HepG2 (cell line): ENCODE measurements at regions not wholly inside any gene's neighbourhood (a gene's known extent, or its start where the extent isn't known, plus 50 kb on each side); places are given as distances from the start of the nearest gene placed in this dataset.

Experiments
- ATAC-seq: fragments of 200-7000 bp; cut with Tn5 transposase; 3 replicates; pipeline ENCODE4 v1.9.1; 2020; ENCODE audit warnings: mild to moderate bottlenecking, moderate library complexity
- BruUV-seq: library from RNA; stranded (reverse); fragments of 400-500 nt; replicated peaks from 2 replicates; lab custom pipeline; 2021; lab: Mats Ljungman, UMichigan
- CTCF ChIA-PET: fragments of 300-600 bp; formaldehyde crosslinking; extraction: SDS; loops from one replicate; lab custom pipeline; 2021; ENCODE audit warnings: low total read pairs, inconsistent platforms, low intra/inter-chr PET ratio; lab: Yijun Ruan, JAX
- POLR2A ChIA-PET: fragments of 350-600 bp; sonication (Branson Sonifier 250); formaldehyde crosslinking; loops from one replicate; lab custom pipeline; 2020; ENCODE audit warnings: antibody characterized with exemption, inconsistent platforms; lab: Yijun Ruan, JAX
- DNase-seq: peaks from one replicate; pipeline ENCODE4 v3.0.0-alpha.2; 2015; ENCODE audit warnings: low spot score
- FAIRE-seq: peaks from 3 replicates; lab custom pipeline; 2011; peaks lifted over from hg19 to GRCh38; lab: Jason Lieb, UNC
- H2AFZ ChIP-seq: one replicate; pipeline ENCODE4 v1.6.1; 2011; ENCODE audit warnings: low read length, inconsistent platforms
- H3K27ac ChIP-seq: fragments of 300-600 bp; 3 replicates; pipeline ENCODE4 v1.8.0; 2011; ENCODE audit warnings: mixed run types, mild to moderate bottlenecking, mixed read lengths, low read length, inconsistent platforms; ENCODE audit not compliant: insufficient read depth; ENCODE audit errors: extremely low read length
- H3K27me3 ChIP-seq, 2 experiments: fragments of 200-600 bp in 1 of 2; 2 replicates in 1 of 2; 3 replicates in 1 of 2; pipeline versions ENCODE4 v1.6.0 to v1.8.0; 2011; ENCODE audit warnings: low read length in 2 of 2, mild to moderate bottlenecking in 2 of 2, moderate library complexity in 2 of 2, inconsistent platforms in 1 of 2; ENCODE audit not compliant: insufficient read depth in 2 of 2, control insufficient read depth in 1 of 2
- H3K36me3 ChIP-seq, 2 experiments: fragments of 200-600 bp in 1 of 2; replicated peaks in 1 of 2; 2 replicates in 1 of 2; 3 replicates in 1 of 2; pipeline versions ENCODE4 v1.5.1 to v1.8.0; 2011; ENCODE audit warnings: low read length in 2 of 2, inconsistent platforms in 1 of 2; ENCODE audit not compliant: insufficient read depth in 2 of 2, control insufficient read depth in 1 of 2
- H3K4me1 ChIP-seq: 2 replicates; pipeline ENCODE4 v1.5.1; 2012; ENCODE audit warnings: low read length, inconsistent platforms; ENCODE audit not compliant: insufficient read depth
- H3K4me2 ChIP-seq: 2 replicates; pipeline ENCODE4 v1.6.0; 2011; ENCODE audit warnings: low read depth, low read length, inconsistent platforms
- H3K4me3 ChIP-seq, 3 experiments: fragments of 200-600 bp in 1 of 3; sonication (generic), shearing (Covaris generic) in 1 of 3; replicated peaks in 1 of 3; 2 replicates each; pipeline ENCODE4 v1.5.1; 2011 to 2016; ENCODE audit warnings: low read length in 3 of 3, inconsistent platforms in 2 of 3, low read depth in 2 of 3, mild to moderate bottlenecking in 2 of 3, control low read depth in 1 of 3, mixed read lengths in 1 of 3; ENCODE audit not compliant: insufficient read depth in 1 of 3
- H3K79me2 ChIP-seq: one replicate; pipeline ENCODE4 v1.6.1; 2011; ENCODE audit warnings: low read length, inconsistent platforms; ENCODE audit not compliant: insufficient read depth
- H3K9ac ChIP-seq: 2 replicates; pipeline ENCODE4 v1.6.0; 2011; ENCODE audit warnings: mild to moderate bottlenecking, low read depth, low read length, inconsistent platforms; ENCODE audit not compliant: insufficient read depth
- H3K9me3 ChIP-seq: 2 replicates; pipeline ENCODE4 v1.5.1; 2012; ENCODE audit warnings: mild to moderate bottlenecking, low read length
- H4K20me1 ChIP-seq: 2 replicates; pipeline ENCODE4 v1.6.0; 2011; ENCODE audit warnings: inconsistent platforms, mild to moderate bottlenecking, low read length, moderate library complexity; ENCODE audit not compliant: insufficient read depth
- AKAP8 ChIP-seq: sonication (generic); formaldehyde crosslinking; IDR thresholded peaks from 2 replicates; pipeline ENCODE4 v1.5.1; 2020; ENCODE audit warnings: mild to moderate bottlenecking, missing genetic modification reagents
- KDM5B ChIP-seq: sonication (generic); formaldehyde crosslinking; IDR thresholded peaks from 2 replicates; pipeline ENCODE4 v1.4.0; 2020; ENCODE audit warnings: missing genetic modification reagents, mild to moderate bottlenecking, borderline replicate concordance
- PRMT3 ChIP-seq: sonication (generic); formaldehyde crosslinking; IDR thresholded peaks from 2 replicates; pipeline ENCODE4 v1.8.1; 2022; ENCODE audit warnings: low read depth, mild to moderate bottlenecking, moderate library complexity, missing genetic modification reagents, borderline replicate concordance
- ZNF263 ChIP-seq: sonication (generic); formaldehyde crosslinking; IDR thresholded peaks from 2 replicates; pipeline ENCODE4 v1.4.0; 2020; ENCODE audit warnings: missing genetic modification reagents
- ZNF264 ChIP-seq: sonication (generic); formaldehyde crosslinking; IDR thresholded peaks from 2 replicates; pipeline ENCODE4 v1.4.0; 2020; ENCODE audit warnings: missing genetic modification reagents
- ZNF3 ChIP-seq: IDR thresholded peaks from 2 replicates; pipeline ENCODE4 v1.7.0; 2017; ENCODE audit warnings: inconsistent platforms
- ZNF652 ChIP-seq: IDR thresholded peaks from 2 replicates; pipeline ENCODE4 v1.6.1; 2016; ENCODE audit warnings: low read depth, borderline replicate concordance
- ZNF839 ChIP-seq: sonication (generic); formaldehyde crosslinking; IDR thresholded peaks from 2 replicates; pipeline ENCODE4 v1.4.0; 2020; ENCODE audit warnings: missing genetic modification reagents, mild to moderate bottlenecking, borderline replicate concordance
- ZSCAN22 ChIP-seq: sonication (generic); formaldehyde crosslinking; IDR thresholded peaks from 2 replicates; pipeline ENCODE4 v1.4.0; 2020; ENCODE audit warnings: mild to moderate bottlenecking, missing genetic modification reagents
- WGBS: methylation state at CpG from one replicate; pipeline ENCODE4 v1.1.6; 2017; ENCODE audit warnings: low lambda C conversion rate; 5-methylcytosine and 5-hydroxymethylcytosine counted together
- in situ Hi-C: cut with HindIII; loops from 2 replicates; pipeline ENCODE4 v1.10.0; 2017; ENCODE audit warnings: low pct_unique_long_range_greater_than_20kb; ENCODE audit not compliant: extremely low pct_ligation_motif_present
- intact Hi-C: fragments of 100-400 bp; cut with micrococcal nuclease; formaldehyde crosslinking; loops from one replicate; pipeline ENCODE4 v1.10.0; 2022; ENCODE audit not compliant: unreplicated experiment
- TF ChIP-seq, protein P1 (sequence below): sonication (generic); formaldehyde crosslinking; IDR thresholded peaks from 2 replicates; pipeline ENCODE4 v1.5.1; 2020; ENCODE audit warnings: missing genetic modification reagents, mild to moderate bottlenecking, borderline replicate concordance
- TF ChIP-seq, protein P2 (sequence below): sonication (generic); formaldehyde crosslinking; conservative IDR thresholded peaks from 2 replicates; pipeline ENCODE4 v1.4.0; 2020; ENCODE audit warnings: missing genetic modification reagents
- TF ChIP-seq, protein P3 (sequence below): sonication (generic); formaldehyde crosslinking; IDR thresholded peaks from 2 replicates; pipeline ENCODE4 v1.4.0; 2020; ENCODE audit warnings: missing genetic modification reagents, borderline replicate concordance

DNA sequence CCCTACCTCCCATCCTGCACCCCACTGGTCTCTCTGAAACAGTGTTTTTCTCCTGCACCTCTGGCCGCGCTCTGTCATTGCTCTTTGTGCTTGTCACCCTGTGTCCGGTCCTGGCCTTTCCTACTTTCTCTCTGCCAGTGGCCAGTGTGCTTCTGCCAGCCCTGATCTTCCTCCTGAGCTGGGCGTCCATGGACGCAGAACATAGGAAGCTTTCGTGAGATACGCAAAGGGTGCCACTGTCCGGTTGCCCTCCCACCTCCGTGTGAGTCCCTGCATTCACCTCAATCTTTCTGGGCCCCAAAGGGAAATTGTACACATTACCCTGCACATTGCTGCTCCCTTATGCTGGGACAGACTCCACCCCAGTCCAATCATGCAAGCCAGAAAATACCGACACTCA is 105.7 kb upstream of the SOX1 start (continued):
- TF ChIP-seq, protein P1, sequence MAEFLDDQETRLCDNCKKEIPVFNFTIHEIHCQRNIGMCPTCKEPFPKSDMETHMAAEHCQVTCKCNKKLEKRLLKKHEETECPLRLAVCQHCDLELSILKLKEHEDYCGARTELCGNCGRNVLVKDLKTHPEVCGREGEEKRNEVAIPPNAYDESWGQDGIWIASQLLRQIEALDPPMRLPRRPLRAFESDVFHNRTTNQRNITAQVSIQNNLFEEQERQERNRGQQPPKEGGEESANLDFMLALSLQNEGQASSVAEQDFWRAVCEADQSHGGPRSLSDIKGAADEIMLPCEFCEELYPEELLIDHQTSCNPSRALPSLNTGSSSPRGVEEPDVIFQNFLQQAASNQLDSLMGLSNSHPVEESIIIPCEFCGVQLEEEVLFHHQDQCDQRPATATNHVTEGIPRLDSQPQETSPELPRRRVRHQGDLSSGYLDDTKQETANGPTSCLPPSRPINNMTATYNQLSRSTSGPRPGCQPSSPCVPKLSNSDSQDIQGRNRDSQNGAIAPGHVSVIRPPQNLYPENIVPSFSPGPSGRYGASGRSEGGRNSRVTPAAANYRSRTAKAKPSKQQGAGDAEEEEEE (CRISPR knock-in tag) = no peak
- no peak for TF ChIP-seq ZNF652 (CRISPR knock-in tag)
- no peak for TF ChIP-seq AKAP8

DNA sequence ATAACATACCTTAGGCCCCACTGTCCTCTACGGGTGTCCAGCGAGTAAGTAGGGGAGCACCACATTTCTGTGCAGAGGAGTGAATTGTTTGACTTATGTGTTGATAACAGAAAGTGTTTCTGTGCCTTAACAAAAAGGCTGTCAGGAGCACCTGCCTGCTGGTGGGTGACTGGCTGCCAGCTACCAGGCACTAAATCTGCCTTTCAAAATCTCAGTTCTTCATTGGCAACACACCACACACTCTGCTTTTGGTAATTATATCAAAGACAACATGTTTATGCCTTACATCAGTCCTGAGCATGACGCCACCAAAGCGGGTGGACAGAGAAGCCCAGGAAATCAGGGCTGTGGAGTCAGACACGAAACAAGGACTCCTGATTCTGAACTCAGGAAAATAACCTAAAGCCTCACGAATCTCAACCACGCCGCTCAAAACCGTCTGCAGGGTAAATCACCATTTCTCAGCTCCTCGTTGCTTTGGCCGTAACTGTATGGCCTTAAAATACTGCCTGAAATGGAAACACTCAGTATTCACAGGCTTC is 105.2 kb upstream of the SOX1 start:
- Histone ChIP-seq H3K36me3 (no peaks in the 10 kb centered on the region), H2AFZ (no peak overlapping the region), H3K4me3 (no peak overlapping the region), H3K27me3 (peaks cover 0 to 1% of the 10 kb centered on the region in 2 experiments; a peak in 2 of 5 replicates), H3K4me1 (no peaks in the 10 kb centered on the region), H3K79me2 (no peaks in the 10 kb centered on the region), H3K9me3 (no peaks in the 10 kb centered on the region), H4K20me1 (no peaks in the 10 kb centered on the region), H3K27ac (no peak overlapping the region), H3K4me2 (no peak overlapping the region), H3K9ac (no peak overlapping the region)
- CTCF ChIA-PET = no interaction called here
- no TSS peak for BruUV-seq
- POLR2A ChIA-PET = no interaction called here
- FAIRE-seq = no peak
- in situ Hi-C loops (no loop called here), intact Hi-C loops (no loop called here)
- no peak for ATAC-seq
- TF ChIP-seq PRMT3 (no peak), ZNF264 (CRISPR knock-in tag) (no peak), ZNF263 (no peak), ZNF3 (CRISPR knock-in tag) (no peak), ZSCAN22 (CRISPR knock-in tag) (no peak), KDM5B (no peak), ZNF839 (CRISPR knock-in tag) (no peak)
- TF ChIP-seq, protein P2, sequence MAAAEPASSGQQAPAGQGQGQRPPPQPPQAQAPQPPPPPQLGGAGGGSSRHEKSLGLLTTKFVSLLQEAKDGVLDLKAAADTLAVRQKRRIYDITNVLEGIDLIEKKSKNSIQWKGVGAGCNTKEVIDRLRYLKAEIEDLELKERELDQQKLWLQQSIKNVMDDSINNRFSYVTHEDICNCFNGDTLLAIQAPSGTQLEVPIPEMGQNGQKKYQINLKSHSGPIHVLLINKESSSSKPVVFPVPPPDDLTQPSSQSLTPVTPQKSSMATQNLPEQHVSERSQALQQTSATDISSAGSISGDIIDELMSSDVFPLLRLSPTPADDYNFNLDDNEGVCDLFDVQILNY (CRISPR knock-in tag) = no peak
- TF ChIP-seq, protein P3, sequence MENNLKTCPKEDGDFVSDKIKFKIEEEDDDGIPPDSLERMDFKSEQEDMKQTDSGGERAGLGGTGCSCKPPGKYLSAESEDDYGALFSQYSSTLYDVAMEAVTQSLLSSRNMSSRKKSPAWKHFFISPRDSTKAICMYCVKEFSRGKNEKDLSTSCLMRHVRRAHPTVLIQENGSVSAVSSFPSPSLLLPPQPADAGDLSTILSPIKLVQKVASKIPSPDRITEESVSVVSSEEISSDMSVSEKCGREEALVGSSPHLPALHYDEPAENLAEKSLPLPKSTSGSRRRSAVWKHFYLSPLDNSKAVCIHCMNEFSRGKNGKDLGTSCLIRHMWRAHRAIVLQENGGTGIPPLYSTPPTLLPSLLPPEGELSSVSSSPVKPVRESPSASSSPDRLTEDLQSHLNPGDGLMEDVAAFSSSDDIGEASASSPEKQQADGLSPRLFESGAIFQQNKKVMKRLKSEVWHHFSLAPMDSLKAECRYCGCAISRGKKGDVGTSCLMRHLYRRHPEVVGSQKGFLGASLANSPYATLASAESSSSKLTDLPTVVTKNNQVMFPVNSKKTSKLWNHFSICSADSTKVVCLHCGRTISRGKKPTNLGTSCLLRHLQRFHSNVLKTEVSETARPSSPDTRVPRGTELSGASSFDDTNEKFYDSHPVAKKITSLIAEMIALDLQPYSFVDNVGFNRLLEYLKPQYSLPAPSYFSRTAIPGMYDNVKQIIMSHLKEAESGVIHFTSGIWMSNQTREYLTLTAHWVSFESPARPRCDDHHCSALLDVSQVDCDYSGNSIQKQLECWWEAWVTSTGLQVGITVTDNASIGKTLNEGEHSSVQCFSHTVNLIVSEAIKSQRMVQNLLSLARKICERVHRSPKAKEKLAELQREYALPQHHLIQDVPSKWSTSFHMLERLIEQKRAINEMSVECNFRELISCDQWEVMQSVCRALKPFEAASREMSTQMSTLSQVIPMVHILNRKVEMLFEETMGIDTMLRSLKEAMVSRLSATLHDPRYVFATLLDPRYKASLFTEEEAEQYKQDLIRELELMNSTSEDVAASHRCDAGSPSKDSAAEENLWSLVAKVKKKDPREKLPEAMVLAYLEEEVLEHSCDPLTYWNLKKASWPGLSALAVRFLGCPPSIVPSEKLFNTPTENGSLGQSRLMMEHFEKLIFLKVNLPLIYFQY (CRISPR knock-in tag) = no peak
- no peak for DNase-seq
- WGBS = 30% methylated on average over 11 of the region's 11 CpGs
